ENCODE measurements at regions not wholly inside any gene's neighbourhood (a gene's known extent, or its start where the extent isn't known, plus 50 kb on each side); places are given as distances from the start of the nearest gene placed in this dataset.

GRCh38 chr7:54824655-54825054, 65.6 kb upstream of the SEC61G start:
- Mint-ChIP-seq H3K4me1 (peaks cover 29% of the 10 kb centered on the region), H3K9me3 (peaks cover 8 to 21% (median 11%) of the 10 kb centered on the region in 7 donors), H3K27me3 (ENCODE audit: low read depth in 3 of 3) (peaks cover 0 to 4% (median 3%) of the 10 kb centered on the region in 3 donors), H3K27ac (peak overlapping the region in 2 of 7 donors; percentile 44 to 89), H3K4me3 (no peak overlapping the region), H3K36me3 (no peaks in the 10 kb centered on the region)
- DNase-seq: no peak
- H3K4me3 ChIP-seq (replicated peaks in 1 of 3; ENCODE audit: low read depth in 2 of 3, low read length in 3 of 3): no peak overlapping the region
- H4K20me1 ChIP-seq (ENCODE audit: insufficient read depth, low read length): no peaks in the 10 kb centered on the region
- H3K79me2 ChIP-seq (ENCODE audit: insufficient read depth, low read length): no peaks in the 10 kb centered on the region
- H3K9me3 ChIP-seq (replicated peaks in 1 of 2; ENCODE audit: control insufficient read depth in 1 of 2, insufficient read depth in 1 of 2, low read length in 2 of 2): peaks cover 0 to 3% of the 10 kb centered on the region in 2 donors
- peaks cover 22 to 26% of the 10 kb centered on the region in 2 donors for H3K4me1 ChIP-seq (ENCODE audit: control insufficient read depth in 1 of 2, insufficient read depth in 2 of 2, low read length in 2 of 2)
- 100% methylated on average over 1 of the region's 1 CpG for whole genome bisulfite sequencing (ENCODE audit: insufficient coverage)
- intact Hi-C loops (cut with micrococcal nuclease): no loop called here
- no peak for TF ChIP-seq CTCF (IDR thresholded peaks at IDR 0.05)
- H3K4me2 ChIP-seq (replicated peaks; ENCODE audit: extremely low read depth, low read length, poor library complexity, severe bottlenecking): no peak overlapping the region
- no peak overlapping the region for H2AFZ ChIP-seq (ENCODE audit: insufficient read depth, low read depth, low read length, poor library complexity, severe bottlenecking)
- no peaks in the 10 kb centered on the region for H3K36me3 ChIP-seq (replicated peaks in 1 of 2; ENCODE audit: control insufficient read depth in 1 of 2, insufficient read depth in 2 of 2, low read length in 2 of 2)
- no peaks in the 10 kb centered on the region for H3K27me3 ChIP-seq (ENCODE audit: control insufficient read depth in 2 of 2, insufficient read depth in 2 of 2, low read length in 2 of 2)
- no peak overlapping the region for H3K9ac ChIP-seq (ENCODE audit: insufficient read depth, low read length, poor library complexity, severe bottlenecking)
- peak overlapping the region in 1 of 2 donors; percentile 62 for H3K27ac ChIP-seq (ENCODE audit: low read depth in 1 of 2, low read length in 2 of 2)

GRCh38 chr7:54825368-54825767, 66.4 kb upstream of the SEC61G start:
- Histone ChIP-seq H3K36me3 (replicated peaks in 1 of 2; ENCODE audit: control insufficient read depth in 1 of 2, insufficient read depth in 2 of 2, low read length in 2 of 2) (no peaks in the 10 kb centered on the region), H3K9me3 (replicated peaks in 1 of 2; ENCODE audit: control insufficient read depth in 1 of 2, insufficient read depth in 1 of 2, low read length in 2 of 2) (peaks cover 0 to 3% of the 10 kb centered on the region in 2 donors), H3K4me3 (replicated peaks in 1 of 3; ENCODE audit: low read depth in 2 of 3, low read length in 3 of 3) (no peak overlapping the region), H3K9ac (ENCODE audit: insufficient read depth, low read length, poor library complexity, severe bottlenecking) (no peak overlapping the region), H3K27ac (ENCODE audit: low read depth in 1 of 2, low read length in 2 of 2) (no peak overlapping the region), H3K4me1 (ENCODE audit: control insufficient read depth in 1 of 2, insufficient read depth in 2 of 2, low read length in 2 of 2) (peaks cover 22 to 26% of the 10 kb centered on the region in 2 donors), H3K79me2 (ENCODE audit: insufficient read depth, low read length) (no peaks in the 10 kb centered on the region), H3K4me2 (replicated peaks; ENCODE audit: extremely low read depth, low read length, poor library complexity, severe bottlenecking) (no peak overlapping the region), H4K20me1 (ENCODE audit: insufficient read depth, low read length) (no peaks in the 10 kb centered on the region), H3K27me3 (ENCODE audit: control insufficient read depth in 2 of 2, insufficient read depth in 2 of 2, low read length in 2 of 2) (no peaks in the 10 kb centered on the region), H2AFZ (ENCODE audit: insufficient read depth, low read depth, low read length, poor library complexity, severe bottlenecking) (no peak overlapping the region)
- TF ChIP-seq CTCF (IDR thresholded peaks at IDR 0.05): no peak
- peaks cover 0 to 5% (median 3%) of the 10 kb centered on the region in 3 donors for H3K27me3 Mint-ChIP-seq (ENCODE audit: low read depth in 3 of 3)
- no peaks in the 10 kb centered on the region for H3K36me3 Mint-ChIP-seq
- peaks cover 29% of the 10 kb centered on the region for H3K4me1 Mint-ChIP-seq
- intact Hi-C loops (cut with micrococcal nuclease): no loop called here
- no peak for DNase-seq
- no CpG with 5 or more reads among the region's 3 CpGs for WGBS (ENCODE audit: insufficient coverage)
- peak overlapping the region in 1 of 2 donors; percentile 6 for H3K4me3 Mint-ChIP-seq
- peaks cover 8 to 19% (median 9%) of the 10 kb centered on the region in 7 donors for H3K9me3 Mint-ChIP-seq
- H3K27ac Mint-ChIP-seq: no peak overlapping the region
